ENCODE measurements at regions not wholly inside any gene's neighbourhood (a gene's known extent, or its start where the extent isn't known, plus 50 kb on each side); places are given as distances from the start of the nearest gene placed in this dataset.

DNA sequence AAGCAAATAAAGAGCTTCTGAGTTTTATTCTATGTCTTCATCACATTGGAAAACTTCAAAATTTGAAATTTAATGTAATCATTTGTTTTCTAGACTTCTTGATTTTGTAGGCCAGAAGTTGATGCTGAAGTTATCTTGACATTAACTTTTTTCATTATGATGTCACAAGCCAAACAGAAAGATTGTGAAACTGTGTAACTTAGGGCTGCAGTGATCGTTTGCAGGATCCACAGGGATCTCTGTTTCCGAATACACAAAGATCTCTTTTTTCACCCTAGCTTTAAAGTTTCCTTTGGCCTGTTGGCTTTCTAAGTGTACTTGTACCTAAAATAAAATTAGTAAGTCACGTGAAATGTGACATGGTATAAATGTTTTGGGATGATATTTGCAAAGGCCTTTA, 594.9 kb upstream of the CDH2 start:
- H3K27ac Mint-ChIP-seq, result no peak overlapping the region
- no peaks in the 10 kb centered on the region for H3K27me3 Mint-ChIP-seq
- H3K36me3 Mint-ChIP-seq (ENCODE audit: low read depth), result no peaks in the 10 kb centered on the region
- H3K4me3 Mint-ChIP-seq, result no peak overlapping the region
- H3K4me1 Mint-ChIP-seq (ENCODE audit: low read depth), result peaks cover 4% of the 10 kb centered on the region
- H3K9me3 Mint-ChIP-seq, result peaks cover 6% of the 10 kb centered on the region

- Mint-ChIP-seq H3K27me3 (no peaks in the 10 kb centered on the region), H3K36me3 (ENCODE audit: low read depth) (no peaks in the 10 kb centered on the region), H3K4me3 (no peak overlapping the region), H3K27ac (no peak overlapping the region), H3K4me1 (ENCODE audit: low read depth) (peaks cover 4% of the 10 kb centered on the region), H3K9me3 (peaks cover 3% of the 10 kb centered on the region)
These were observed 592.1 kb upstream of the CDH2 start for GRCh38 chr18:28768791-28769768.

- Mint-ChIP-seq H3K27ac (no peak overlapping the region), H3K9me3 (peaks cover 7% of the 10 kb centered on the region), H3K27me3 (no peaks in the 10 kb centered on the region), H3K36me3 (ENCODE audit: low read depth) (no peaks in the 10 kb centered on the region), H3K4me1 (ENCODE audit: low read depth) (peaks cover 4% of the 10 kb centered on the region), H3K4me3 (no peak overlapping the region)
These were observed 590.8 kb upstream of the CDH2 start for GRCh38 chr18:28767727-28768211.

DNA sequence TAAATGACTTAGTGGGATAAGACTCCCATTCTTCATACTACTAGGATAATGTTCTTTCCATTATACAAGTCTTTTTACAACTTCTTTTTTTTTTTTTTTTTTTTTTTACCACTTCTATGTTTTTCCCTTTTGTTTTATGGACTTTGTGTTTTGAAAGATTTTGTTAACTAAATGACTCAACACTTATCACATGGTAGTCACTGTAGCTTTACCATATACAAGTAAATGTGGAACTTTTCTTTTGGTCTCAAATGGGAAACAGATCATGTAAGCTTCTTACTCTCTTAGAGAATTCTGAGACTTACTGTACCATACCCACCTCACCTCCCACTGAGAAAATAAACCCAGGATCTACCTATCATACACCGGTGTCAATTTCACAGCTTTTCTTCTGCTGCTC, 590.3 kb upstream of the CDH2 start:
- Mint-ChIP-seq H3K4me3 (no peak overlapping the region), H3K9me3 (peaks cover 7% of the 10 kb centered on the region), H3K27me3 (no peaks in the 10 kb centered on the region), H3K27ac (no peak overlapping the region), H3K36me3 (ENCODE audit: low read depth) (no peaks in the 10 kb centered on the region), H3K4me1 (ENCODE audit: low read depth) (peaks cover 4% of the 10 kb centered on the region)

- H3K36me3 Mint-ChIP-seq (ENCODE audit: low read depth), result no peaks in the 10 kb centered on the region
- no peaks in the 10 kb centered on the region for H3K27me3 Mint-ChIP-seq
- H3K9me3 Mint-ChIP-seq, result peaks cover 7% of the 10 kb centered on the region
- no peak overlapping the region for H3K4me3 Mint-ChIP-seq
- no peak overlapping the region for H3K27ac Mint-ChIP-seq
- H3K4me1 Mint-ChIP-seq (ENCODE audit: low read depth), result peaks cover 3% of the 10 kb centered on the region
These were observed 589.8 kb upstream of the CDH2 start for GRCh38 chr18:28766721-28767120.

DNA sequence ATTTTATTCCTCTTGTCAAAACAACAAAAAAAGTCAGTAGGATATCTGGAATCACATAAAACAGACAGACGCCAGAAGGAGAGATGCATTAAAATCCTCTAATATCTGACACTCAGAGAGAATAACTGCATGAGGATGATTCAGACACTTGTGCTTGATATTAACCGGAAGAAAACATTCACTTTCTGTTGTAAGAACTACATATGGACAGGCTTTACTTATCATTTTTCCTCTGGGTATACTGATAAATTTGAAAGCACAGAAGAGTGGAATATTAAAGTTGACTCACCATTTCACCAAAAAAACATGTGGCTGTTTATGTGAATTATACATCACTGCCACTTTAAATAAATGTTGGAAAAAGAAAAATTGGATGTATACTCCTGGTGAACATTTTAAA, 589.1 kb upstream of the CDH2 start:
- H3K27me3 Mint-ChIP-seq, result no peaks in the 10 kb centered on the region
- no peaks in the 10 kb centered on the region for H3K4me1 Mint-ChIP-seq (ENCODE audit: low read depth)
- no peak overlapping the region for H3K27ac Mint-ChIP-seq
- H3K36me3 Mint-ChIP-seq (ENCODE audit: low read depth), result no peaks in the 10 kb centered on the region
- peaks cover 7% of the 10 kb centered on the region for H3K9me3 Mint-ChIP-seq
- H3K4me3 Mint-ChIP-seq, result no peak overlapping the region

GRCh38 chr18:28760299-28760698, 583.4 kb upstream of the CDH2 start:
- Mint-ChIP-seq H3K4me3 (no peak overlapping the region), H3K36me3 (ENCODE audit: low read depth) (no peaks in the 10 kb centered on the region), H3K27ac (no peak overlapping the region), H3K9me3 (peaks cover 4% of the 10 kb centered on the region), H3K27me3 (no peaks in the 10 kb centered on the region), H3K4me1 (ENCODE audit: low read depth) (no peaks in the 10 kb centered on the region)

GRCh38 chr18:28757466-28758008, 580.6 kb upstream of the CDH2 start:
- H3K27ac Mint-ChIP-seq, result no peak overlapping the region
- H3K9me3 Mint-ChIP-seq, result peaks cover 4% of the 10 kb centered on the region
- no peak overlapping the region for H3K4me3 Mint-ChIP-seq
- no peaks in the 10 kb centered on the region for H3K36me3 Mint-ChIP-seq (ENCODE audit: low read depth)
- H3K27me3 Mint-ChIP-seq, result no peaks in the 10 kb centered on the region
- no peaks in the 10 kb centered on the region for H3K4me1 Mint-ChIP-seq (ENCODE audit: low read depth)

DNA sequence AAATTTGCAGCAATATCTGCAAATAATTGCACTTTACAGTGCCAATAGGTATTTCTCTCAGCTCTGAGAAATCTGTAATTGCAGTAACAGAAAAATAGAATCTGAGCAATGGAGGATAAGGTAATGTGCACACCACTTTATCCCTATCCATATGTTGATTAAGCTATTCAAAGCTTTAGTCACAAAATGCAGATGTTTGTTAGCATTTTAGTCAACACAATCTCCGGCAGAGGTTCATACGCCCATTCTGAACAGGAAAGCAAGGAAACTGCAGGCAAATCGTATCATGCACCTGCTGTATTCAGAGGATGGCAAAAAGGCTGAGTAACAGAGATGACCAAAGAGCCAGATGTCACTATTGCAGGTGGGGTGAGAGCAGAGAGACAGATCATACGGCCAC, 566.2 kb upstream of the CDH2 start:
- Mint-ChIP-seq H3K36me3 (ENCODE audit: low read depth) (no peaks in the 10 kb centered on the region), H3K4me3 (no peak overlapping the region), H3K9me3 (no peaks in the 10 kb centered on the region), H3K27me3 (no peaks in the 10 kb centered on the region), H3K4me1 (ENCODE audit: low read depth) (no peaks in the 10 kb centered on the region), H3K27ac (no peak overlapping the region)

- no peak overlapping the region for H3K27ac Mint-ChIP-seq
- peaks cover 4% of the 10 kb centered on the region for H3K9me3 Mint-ChIP-seq
- no peaks in the 10 kb centered on the region for H3K4me1 Mint-ChIP-seq (ENCODE audit: low read depth)
- no peaks in the 10 kb centered on the region for H3K27me3 Mint-ChIP-seq
- H3K4me3 Mint-ChIP-seq, result no peak overlapping the region
- no peaks in the 10 kb centered on the region for H3K36me3 Mint-ChIP-seq (ENCODE audit: low read depth)
These were observed 563.6 kb upstream of the CDH2 start for GRCh38 chr18:28740575-28740974.

DNA sequence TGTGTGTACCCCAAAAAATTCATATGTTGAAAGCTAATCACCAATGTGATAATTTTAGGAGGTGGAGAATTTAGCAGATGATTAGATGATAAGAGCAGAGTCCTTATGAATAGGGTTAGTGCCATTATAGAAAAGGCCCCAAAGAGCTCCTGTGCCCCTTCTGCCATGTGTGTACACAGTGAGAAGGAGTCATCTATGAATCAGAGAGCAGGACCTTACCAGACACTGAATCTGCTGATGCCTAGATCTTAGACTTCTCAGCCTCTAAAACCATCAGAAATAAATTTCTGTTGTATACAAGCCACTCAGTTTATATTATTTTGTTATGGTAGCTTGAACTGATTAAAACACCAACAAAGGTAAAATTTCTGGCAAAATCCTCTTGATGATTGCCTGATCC, 560.0 kb upstream of the CDH2 start:
- H3K4me1 Mint-ChIP-seq (ENCODE audit: low read depth), result no peaks in the 10 kb centered on the region
- H3K27me3 Mint-ChIP-seq, result no peaks in the 10 kb centered on the region
- H3K27ac Mint-ChIP-seq, result no peak overlapping the region
- peaks cover 4% of the 10 kb centered on the region for H3K9me3 Mint-ChIP-seq
- no peak overlapping the region for H3K4me3 Mint-ChIP-seq
- H3K36me3 Mint-ChIP-seq (ENCODE audit: low read depth), result no peaks in the 10 kb centered on the region

GRCh38 chr18:28736223-28736622, 559.3 kb upstream of the CDH2 start:
- Mint-ChIP-seq H3K4me1 (ENCODE audit: low read depth) (no peaks in the 10 kb centered on the region), H3K36me3 (ENCODE audit: low read depth) (no peaks in the 10 kb centered on the region), H3K4me3 (no peak overlapping the region), H3K27ac (no peak overlapping the region), H3K9me3 (peaks cover 8% of the 10 kb centered on the region), H3K27me3 (no peaks in the 10 kb centered on the region)

DNA sequence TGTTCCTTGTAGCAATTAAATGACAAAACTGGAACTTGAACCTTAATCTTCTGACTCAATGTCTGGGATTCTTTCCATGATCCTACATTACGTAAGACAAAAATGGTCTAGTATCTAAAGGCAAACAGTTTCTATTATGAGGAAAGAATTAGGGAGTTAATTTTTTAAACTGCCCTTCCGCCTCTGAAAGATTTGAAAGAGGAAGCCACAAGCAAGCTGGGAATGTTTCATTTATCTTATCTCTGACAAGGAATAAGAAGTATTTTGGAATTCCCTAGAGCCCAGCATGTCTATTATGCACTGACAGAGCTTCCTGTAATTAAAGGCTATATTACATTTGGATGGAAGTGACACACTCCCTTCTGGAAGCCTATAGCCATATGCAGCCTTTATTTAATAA, 558.8 kb upstream of the CDH2 start:
- Mint-ChIP-seq H3K27me3 (no peaks in the 10 kb centered on the region), H3K9me3 (peaks cover 9% of the 10 kb centered on the region), H3K4me3 (no peak overlapping the region), H3K27ac (no peak overlapping the region), H3K4me1 (ENCODE audit: low read depth) (no peaks in the 10 kb centered on the region), H3K36me3 (ENCODE audit: low read depth) (no peaks in the 10 kb centered on the region)

GRCh38 chr18:28729321-28729720, 552.4 kb upstream of the CDH2 start:
- no peaks in the 10 kb centered on the region for H3K36me3 Mint-ChIP-seq (ENCODE audit: low read depth)
- H3K4me3 Mint-ChIP-seq, result no peak overlapping the region
- peaks cover 6% of the 10 kb centered on the region for H3K9me3 Mint-ChIP-seq
- no peak overlapping the region for H3K27ac Mint-ChIP-seq
- H3K27me3 Mint-ChIP-seq, result no peaks in the 10 kb centered on the region
- H3K4me1 Mint-ChIP-seq (ENCODE audit: low read depth), result no peaks in the 10 kb centered on the region

DNA sequence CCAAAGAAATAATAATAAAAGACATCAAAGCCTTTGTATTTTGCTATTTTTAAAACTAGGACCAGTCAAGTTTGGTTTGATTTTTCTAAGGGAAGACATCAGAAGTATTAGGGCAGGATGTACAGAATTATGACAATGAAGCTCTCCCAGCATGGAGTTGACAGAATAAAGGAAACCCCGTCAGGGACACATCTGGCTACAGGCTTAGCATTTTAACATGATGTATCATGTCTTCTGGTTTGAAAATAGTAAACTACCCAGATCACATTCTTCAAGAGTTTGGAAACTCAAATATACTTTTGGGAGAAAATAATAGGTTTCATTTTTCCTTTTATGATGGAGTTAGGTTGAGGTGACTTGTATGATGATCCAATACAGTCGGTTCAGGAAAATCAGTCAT, 552.0 kb upstream of the CDH2 start:
- H3K27ac Mint-ChIP-seq, result no peak overlapping the region
- peaks cover 6% of the 10 kb centered on the region for H3K9me3 Mint-ChIP-seq
- no peaks in the 10 kb centered on the region for H3K27me3 Mint-ChIP-seq
- H3K4me3 Mint-ChIP-seq, result no peak overlapping the region
- no peaks in the 10 kb centered on the region for H3K4me1 Mint-ChIP-seq (ENCODE audit: low read depth)
- H3K36me3 Mint-ChIP-seq (ENCODE audit: low read depth), result no peaks in the 10 kb centered on the region
